ENCODE measurements at regions not wholly inside any gene's neighbourhood (a gene's known extent, or its start where the extent isn't known, plus 50 kb on each side); places are given as distances from the start of the nearest gene placed in this dataset.

- ChIA-PET POLR2A (no interaction called here), CTCF (no interaction called here)
- DNase-seq (ENCODE audit: extremely low spot score) = no peak
- no peak for TF ChIP-seq CTCF (IDR thresholded peaks at IDR 0.05; ENCODE audit: control extremely low read depth, extremely low read depth, low read depth, missing control alignments)
Observed at GRCh38 chr7:84614821-84615501, 420.4 kb upstream of the SEMA3A start.

GRCh38 chr7:84612981-84613681 lies 418.5 kb upstream of the SEMA3A start:
- ChIA-PET CTCF (no interaction called here), POLR2A (no interaction called here)
- DNase-seq (ENCODE audit: extremely low spot score) = no peak
- TF ChIP-seq CTCF (IDR thresholded peaks at IDR 0.05; ENCODE audit: control extremely low read depth, extremely low read depth, low read depth, missing control alignments) = no peak

GRCh38 chr7:84611391-84611790 lies 416.8 kb upstream of the SEMA3A start:
- ChIA-PET CTCF (no interaction called here), POLR2A (no interaction called here)
- no peak for TF ChIP-seq CTCF (IDR thresholded peaks at IDR 0.05; ENCODE audit: control extremely low read depth, extremely low read depth, low read depth, missing control alignments)

GRCh38 chr7:84610390-84610789 lies 415.8 kb upstream of the SEMA3A start:
- ChIA-PET CTCF (interaction anchor here (1.2 to 2.4 kb wide), 2 partner anchors 10 to 11 kb away, joined by 3 to 7 read pairs; no protein-coding TSS in a partner anchor), POLR2A (no interaction called here)
- DNase-seq (ENCODE audit: extremely low spot score) = no peak
- TF ChIP-seq CTCF (IDR thresholded peaks at IDR 0.05; ENCODE audit: control extremely low read depth, extremely low read depth, low read depth, missing control alignments) = no peak

More at GRCh38 chr7:84611391-84611790, 416.8 kb upstream of the SEMA3A start:
- no peak for DNase-seq (ENCODE audit: extremely low spot score)

- CTCF ChIA-PET = no interaction called here
- POLR2A ChIA-PET = no interaction called here
- no peak for TF ChIP-seq CTCF (IDR thresholded peaks at IDR 0.05; ENCODE audit: control extremely low read depth, extremely low read depth, low read depth, missing control alignments)
- DNase-seq (ENCODE audit: extremely low spot score) = no peak
Observed at GRCh38 chr7:84605301-84605700, 410.7 kb upstream of the SEMA3A start.

- TF ChIP-seq CTCF (IDR thresholded peaks at IDR 0.05; ENCODE audit: control extremely low read depth, extremely low read depth, low read depth, missing control alignments) = no peak
- CTCF ChIA-PET = interaction anchor here (1.2 kb wide), 1 partner anchor 13 kb away, joined by 4 read pairs; no protein-coding TSS in a partner anchor
- DNase-seq (ENCODE audit: extremely low spot score) = no peak
- POLR2A ChIA-PET = no interaction called here
Observed at GRCh38 chr7:84603545-84603944, 409.0 kb upstream of the SEMA3A start.

Measured in GM10248 (cell line).